CD4-positive, alpha-beta T cell (primary cell): ENCODE measurements at regions not wholly inside any gene's neighbourhood (a gene's known extent, or its start where the extent isn't known, plus 50 kb on each side); places are given as distances from the start of the nearest gene placed in this dataset.
"Not testable (repeated sequence)": the region's sequence is repeated elsewhere in the genome, so short reads cannot be mapped to it uniquely, and the experiment has no call there.

Experiments
- ATAC-seq: fragments of 200-7000 bp; cut with Tn5 transposase; one replicate; pipeline ENCODE4 v1.10.0; 2022; ENCODE audit warnings: mild to moderate bottlenecking; ENCODE audit not compliant: poor library complexity
- CTCF ChIA-PET: fragments of 350-600 bp; sonication (Branson Sonifier 250); formaldehyde crosslinking; loops from one replicate; lab custom pipeline; 2021; ENCODE audit warnings: antibody characterized with exemption, inconsistent platforms; lab: Charles Lee
- POLR2A ChIA-PET: fragments of 350-600 bp; sonication (Branson Sonifier 250); formaldehyde crosslinking; loops from one replicate; lab custom pipeline; 2021; ENCODE audit warnings: antibody characterized with exemption, inconsistent platforms; lab: Charles Lee
- DNase-seq, 14 experiments: peaks; one replicate each; pipeline ENCODE4 v3.0.0-alpha.2; 2013 to 2020; ENCODE audit warnings: mixed read lengths in 2 of 14
- H3K27ac ChIP-seq, 2 donors: one replicate each; pipeline versions ENCODE4 v1.5.1 to v1.7.0; 2013; ENCODE audit warnings: low read length in 2 of 2, low read depth in 1 of 2, mild to moderate bottlenecking in 1 of 2
- H3K27me3 ChIP-seq, 2 experiments: 1 replicate in 1 of 2; 2 replicates in 1 of 2; pipeline versions ENCODE4 v1.6.1 to v1.7.0; 2013; ENCODE audit warnings: low read length in 2 of 2, control low read depth in 1 of 2, mild to moderate bottlenecking in 1 of 2, moderate library complexity in 1 of 2; ENCODE audit not compliant: insufficient read depth in 2 of 2, control insufficient read depth in 1 of 2
- H3K36me3 ChIP-seq: one replicate; pipeline ENCODE4 v1.6.1; 2013; ENCODE audit warnings: low read length, control low read depth; ENCODE audit not compliant: insufficient read depth
- H3K4me1 ChIP-seq: one replicate; pipeline ENCODE4 v1.6.1; 2013; ENCODE audit warnings: low read length, control low read depth; ENCODE audit not compliant: insufficient read depth
- H3K4me3 ChIP-seq: one replicate; pipeline ENCODE4 v1.5.1; 2013; ENCODE audit warnings: mild to moderate bottlenecking, low read length, moderate library complexity
- H3K9me3 ChIP-seq, 2 experiments: 1 replicate in 1 of 2; 2 replicates in 1 of 2; pipeline versions ENCODE4 v1.6.1 to v1.7.0; 2013; ENCODE audit warnings: low read length in 2 of 2, mild to moderate bottlenecking in 2 of 2, control low read depth in 1 of 2, moderate library complexity in 1 of 2; ENCODE audit not compliant: control insufficient read depth in 1 of 2, insufficient read depth in 1 of 2
- H3K27ac Mint-ChIP-seq: one replicate; pipeline ENCODE4 v1.8.0; 2020; ENCODE audit warnings: mixed read lengths
- H3K27me3 Mint-ChIP-seq: one replicate; pipeline ENCODE4 v1.8.0; 2021; ENCODE audit warnings: mixed read lengths
- H3K36me3 Mint-ChIP-seq: one replicate; pipeline ENCODE4 v1.8.0; 2021; ENCODE audit warnings: low read depth, mixed read lengths
- H3K4me1 Mint-ChIP-seq: one replicate; pipeline ENCODE4 v1.8.0; 2021; ENCODE audit warnings: low read depth, mixed read lengths
- H3K4me3 Mint-ChIP-seq: one replicate; pipeline ENCODE4 v1.8.0; 2020; ENCODE audit warnings: mild to moderate bottlenecking, mixed read lengths
- H3K9me3 Mint-ChIP-seq: one replicate; pipeline ENCODE4 v1.8.0; 2020; ENCODE audit warnings: mixed read lengths
- CTCF ChIP-seq: fragments of 200-600 bp; IDR thresholded peaks from one replicate; pipeline ENCODE4 v1.8.0; 2022; ENCODE audit warnings: antibody characterized with exemption, mild to moderate bottlenecking
- intact Hi-C, 2 experiments: fragments of 100-400 bp; cut with DNase I in 1 of 2; cut with micrococcal nuclease in 1 of 2; formaldehyde crosslinking; loops; one replicate each; pipeline versions ENCODE4 v1.15.1 to v1.9.0; 2023 to 2025; cut with DNase I, micrococcal nuclease

- H3K4me3 ChIP-seq = no peak overlapping the region
- DNase-seq (no peak), ATAC-seq (no peak)
- Mint-ChIP-seq H3K4me3 (no peak overlapping the region), H3K9me3 (peaks cover 4% of the 10 kb centered on the region), H3K36me3 (no peaks in the 10 kb centered on the region), H3K27ac (no peak overlapping the region), H3K27me3 (no peaks in the 10 kb centered on the region), H3K4me1 (no peaks in the 10 kb centered on the region)
- ChIA-PET POLR2A (no interaction called here), CTCF (no interaction called here)
- no peak for TF ChIP-seq CTCF
- H3K36me3 ChIP-seq = no peaks in the 10 kb centered on the region
- no peaks in the 10 kb centered on the region for H3K4me1 ChIP-seq
- H3K27me3 ChIP-seq = no peaks in the 10 kb centered on the region
- H3K27ac ChIP-seq = no peak overlapping the region
- H3K9me3 ChIP-seq = peaks cover 0 to 46% of the 10 kb centered on the region in 2 experiments
- intact Hi-C loops = no loop called here
These were observed 754.8 kb upstream of the DEFB115 start for GRCh38 chr20:30502670-30503069.

GRCh38 chr20:30503204-30503603 lies 754.3 kb upstream of the DEFB115 start:
- intact Hi-C loops, H3K27ac ChIP-seq, H3K27me3 ChIP-seq, H3K9me3 Mint-ChIP-seq, DNase-seq, ATAC-seq, H3K4me1 ChIP-seq, CTCF ChIA-PET, H3K4me1 Mint-ChIP-seq, POLR2A ChIA-PET, H3K4me3 Mint-ChIP-seq, H3K36me3 Mint-ChIP-seq, H3K27ac Mint-ChIP-seq, H3K27me3 Mint-ChIP-seq, H3K36me3 ChIP-seq, H3K4me3 ChIP-seq: not testable (repeated sequence)
- H3K9me3 ChIP-seq = peaks cover 0 to 49% of the 10 kb centered on the region in 2 experiments

DNA sequence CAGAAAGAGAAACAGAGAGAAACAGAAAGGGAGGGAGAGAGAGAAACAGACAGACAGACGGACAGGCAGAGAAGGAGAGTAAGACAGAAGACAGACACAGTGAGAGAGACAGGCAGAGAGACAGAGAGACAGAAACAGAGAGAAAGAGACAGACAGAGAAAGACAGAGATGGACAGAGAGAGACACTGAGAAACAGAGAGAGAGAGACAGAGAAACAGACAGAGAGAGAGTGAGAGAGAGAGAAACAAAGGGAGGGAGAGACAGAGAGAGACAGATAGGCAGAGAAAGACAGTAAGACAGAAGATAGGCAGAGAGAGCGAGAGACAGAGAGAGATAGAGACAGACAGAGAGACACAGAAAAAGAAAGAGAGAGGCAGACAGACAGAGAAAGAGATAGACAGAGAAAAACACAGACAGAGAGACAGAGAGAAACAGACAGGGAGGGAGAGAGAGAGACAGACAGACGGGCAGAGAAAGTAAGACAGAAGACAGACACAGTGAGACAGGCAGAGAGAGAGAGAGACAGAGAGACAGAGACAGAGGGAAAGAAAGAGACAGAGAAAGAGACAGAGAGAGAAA lies 753.4 kb upstream of the DEFB115 start:
- CTCF ChIA-PET = no interaction called here
- Mint-ChIP-seq H3K4me3 (no peak overlapping the region), H3K27ac (no peak overlapping the region), H3K27me3 (no peaks in the 10 kb centered on the region), H3K4me1 (no peaks in the 10 kb centered on the region), H3K9me3 (peaks cover 4% of the 10 kb centered on the region), H3K36me3 (no peaks in the 10 kb centered on the region)
- H3K27me3 ChIP-seq = no peaks in the 10 kb centered on the region
- no peaks in the 10 kb centered on the region for H3K36me3 ChIP-seq
- H3K4me3 ChIP-seq = no peak overlapping the region
- no peak for TF ChIP-seq CTCF
- intact Hi-C loops = no loop called here
- POLR2A ChIA-PET = no interaction called here
- peaks cover 0 to 55% of the 10 kb centered on the region in 2 experiments for H3K9me3 ChIP-seq
- ATAC-seq = no peak
- no peak overlapping the region for H3K27ac ChIP-seq
- H3K4me1 ChIP-seq = no peaks in the 10 kb centered on the region
- no peak for DNase-seq

DNA sequence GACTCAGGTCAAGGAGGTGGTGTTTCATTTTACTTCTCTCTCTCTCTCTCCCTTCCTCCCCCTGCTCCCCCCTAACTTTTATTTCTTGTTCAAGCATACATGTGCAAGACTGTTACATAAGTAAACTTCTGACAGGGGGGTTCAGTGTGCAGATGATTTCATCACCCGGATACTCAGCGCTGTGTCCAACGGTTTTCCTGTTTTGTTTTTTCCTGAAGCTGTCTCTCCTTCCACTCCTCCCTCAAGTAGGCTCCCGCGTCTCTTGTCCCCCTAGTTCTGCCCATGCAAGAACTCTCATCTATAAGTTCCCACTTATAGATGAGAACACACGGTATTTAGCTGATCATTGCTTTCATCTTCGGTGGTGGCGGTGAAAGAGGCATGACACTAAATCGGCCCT lies 751.9 kb upstream of the DEFB115 start:
- no peaks in the 10 kb centered on the region for H3K4me1 ChIP-seq
- H3K4me1 Mint-ChIP-seq = no peaks in the 10 kb centered on the region
- no peaks in the 10 kb centered on the region for H3K27me3 Mint-ChIP-seq
- CTCF ChIA-PET = no interaction called here
- H3K27ac Mint-ChIP-seq = no peak overlapping the region
- H3K27me3 ChIP-seq = no peaks in the 10 kb centered on the region
- POLR2A ChIA-PET = no interaction called here
- no peak for TF ChIP-seq CTCF
- peaks cover 0 to 55% of the 10 kb centered on the region in 2 experiments for H3K9me3 ChIP-seq
- H3K4me3 Mint-ChIP-seq = no peak overlapping the region
- no peaks in the 10 kb centered on the region for H3K36me3 Mint-ChIP-seq
- no peak overlapping the region for H3K27ac ChIP-seq
- DNase-seq (no peak), ATAC-seq (no peak)
- H3K4me3 ChIP-seq = no peak overlapping the region
- H3K9me3 Mint-ChIP-seq = peaks cover 5% of the 10 kb centered on the region
- H3K36me3 ChIP-seq = no peaks in the 10 kb centered on the region
- intact Hi-C loops = no loop called here
